ENCODE measurements at regions not wholly inside any gene's neighbourhood (a gene's known extent, or its start where the extent isn't known, plus 50 kb on each side); places are given as distances from the start of the nearest gene placed in this dataset.

DNA sequence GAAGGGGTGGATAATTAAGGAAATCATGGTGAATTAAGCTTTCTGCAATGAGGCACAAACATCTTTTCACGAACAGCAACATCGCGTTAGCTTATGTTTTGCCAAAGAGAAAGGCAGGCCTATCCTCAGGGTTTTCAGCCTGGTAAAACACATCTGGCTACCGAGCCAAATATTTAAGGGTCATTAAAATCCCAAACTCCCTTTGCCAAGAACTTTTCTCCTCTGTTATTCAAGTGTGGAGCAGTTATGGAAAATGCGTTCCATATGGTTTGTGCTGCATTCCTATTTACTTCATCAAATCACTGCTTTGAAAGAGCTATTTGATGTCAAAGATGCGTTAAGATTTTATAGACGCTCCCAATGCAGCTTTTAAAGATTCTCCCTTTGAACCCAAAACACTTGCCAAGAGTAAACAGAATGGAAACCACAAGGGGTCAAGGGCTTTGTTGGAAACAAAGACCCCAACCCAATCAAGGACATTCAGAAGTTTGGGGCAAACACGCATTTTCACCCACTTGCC is 308.3 kb upstream of the CDH5 start:
- Mint-ChIP-seq H3K27me3 (ENCODE audit: insufficient read depth) (peaks cover 21% of the 10 kb centered on the region; the same call in 1 of the 2 replicates), H3K4me3 (no peak overlapping the region), H3K36me3 (ENCODE audit: low read depth) (no peaks in the 10 kb centered on the region), H3K4me1 (ENCODE audit: low read depth) (peaks cover 11% of the 10 kb centered on the region; the same call in 1 of the 2 replicates), H3K27ac (no peak overlapping the region), H3K9me3 (no peaks in the 10 kb centered on the region)
- peak; percentile 65 for DNase-seq
- TF ChIP-seq, protein P1, sequence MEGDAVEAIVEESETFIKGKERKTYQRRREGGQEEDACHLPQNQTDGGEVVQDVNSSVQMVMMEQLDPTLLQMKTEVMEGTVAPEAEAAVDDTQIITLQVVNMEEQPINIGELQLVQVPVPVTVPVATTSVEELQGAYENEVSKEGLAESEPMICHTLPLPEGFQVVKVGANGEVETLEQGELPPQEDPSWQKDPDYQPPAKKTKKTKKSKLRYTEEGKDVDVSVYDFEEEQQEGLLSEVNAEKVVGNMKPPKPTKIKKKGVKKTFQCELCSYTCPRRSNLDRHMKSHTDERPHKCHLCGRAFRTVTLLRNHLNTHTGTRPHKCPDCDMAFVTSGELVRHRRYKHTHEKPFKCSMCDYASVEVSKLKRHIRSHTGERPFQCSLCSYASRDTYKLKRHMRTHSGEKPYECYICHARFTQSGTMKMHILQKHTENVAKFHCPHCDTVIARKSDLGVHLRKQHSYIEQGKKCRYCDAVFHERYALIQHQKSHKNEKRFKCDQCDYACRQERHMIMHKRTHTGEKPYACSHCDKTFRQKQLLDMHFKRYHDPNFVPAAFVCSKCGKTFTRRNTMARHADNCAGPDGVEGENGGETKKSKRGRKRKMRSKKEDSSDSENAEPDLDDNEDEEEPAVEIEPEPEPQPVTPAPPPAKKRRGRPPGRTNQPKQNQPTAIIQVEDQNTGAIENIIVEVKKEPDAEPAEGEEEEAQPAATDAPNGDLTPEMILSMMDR (IDR thresholded peaks at IDR 0.05), result no peak

DNA sequence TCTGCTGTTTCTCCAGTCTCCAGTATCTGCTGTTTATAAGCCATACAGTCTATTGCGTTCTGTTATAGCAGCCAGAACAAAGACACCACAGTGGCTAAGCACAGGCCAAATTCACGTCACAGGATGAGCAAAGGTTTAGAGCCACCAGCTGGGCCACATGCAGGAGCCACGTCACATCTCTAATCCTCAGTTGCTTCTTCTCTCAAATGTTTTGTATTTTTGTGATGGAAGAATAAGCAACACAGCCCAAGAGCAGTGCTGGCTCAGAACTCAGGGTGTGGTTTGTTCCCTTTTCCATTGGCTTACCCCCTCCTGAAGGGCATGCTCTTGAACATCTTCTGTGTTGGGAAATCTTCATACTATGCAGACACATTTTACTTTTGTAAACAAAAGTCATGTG is 309.4 kb upstream of the CDH5 start:
- Mint-ChIP-seq H3K27me3 (ENCODE audit: insufficient read depth) (peaks cover 21% of the 10 kb centered on the region; the same call in 1 of the 2 replicates), H3K9me3 (no peaks in the 10 kb centered on the region), H3K4me3 (no peak overlapping the region), H3K36me3 (ENCODE audit: low read depth) (no peaks in the 10 kb centered on the region), H3K27ac (no peak overlapping the region), H3K4me1 (ENCODE audit: low read depth) (peaks cover 11% of the 10 kb centered on the region; the same call in 1 of the 2 replicates)
- DNase-seq, result no peak
- TF ChIP-seq, protein P1 (IDR thresholded peaks at IDR 0.05), result no peak

DNA sequence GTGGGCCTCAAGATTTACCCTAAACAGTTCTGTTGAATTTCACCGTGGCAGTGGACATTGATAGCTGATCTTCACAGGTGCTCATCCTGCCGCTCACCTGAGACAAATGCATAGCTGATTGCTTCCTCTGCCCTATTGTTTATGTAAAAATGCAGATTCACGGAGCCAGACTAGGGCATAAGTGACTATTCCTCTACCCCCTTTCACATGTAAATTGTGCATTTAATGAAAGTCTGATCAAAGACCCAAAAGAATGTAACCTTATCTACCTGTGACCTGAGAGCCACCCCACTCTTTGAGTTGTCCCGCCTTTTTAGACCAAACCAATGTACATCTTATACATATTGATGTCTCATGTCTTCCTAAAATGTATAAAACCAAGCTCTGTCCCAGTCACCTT is 312.4 kb upstream of the CDH5 start:
- Mint-ChIP-seq H3K36me3 (ENCODE audit: low read depth) (no peaks in the 10 kb centered on the region), H3K27ac (no peak overlapping the region), H3K9me3 (no peaks in the 10 kb centered on the region), H3K4me3 (no peak overlapping the region), H3K27me3 (ENCODE audit: insufficient read depth) (peaks cover 10% of the 10 kb centered on the region; the same call in 1 of the 2 replicates), H3K4me1 (ENCODE audit: low read depth) (peaks cover 11% of the 10 kb centered on the region; the same call in 1 of the 2 replicates)
- TF ChIP-seq, protein P1 (IDR thresholded peaks at IDR 0.05), result no peak
- no peak for DNase-seq

DNA sequence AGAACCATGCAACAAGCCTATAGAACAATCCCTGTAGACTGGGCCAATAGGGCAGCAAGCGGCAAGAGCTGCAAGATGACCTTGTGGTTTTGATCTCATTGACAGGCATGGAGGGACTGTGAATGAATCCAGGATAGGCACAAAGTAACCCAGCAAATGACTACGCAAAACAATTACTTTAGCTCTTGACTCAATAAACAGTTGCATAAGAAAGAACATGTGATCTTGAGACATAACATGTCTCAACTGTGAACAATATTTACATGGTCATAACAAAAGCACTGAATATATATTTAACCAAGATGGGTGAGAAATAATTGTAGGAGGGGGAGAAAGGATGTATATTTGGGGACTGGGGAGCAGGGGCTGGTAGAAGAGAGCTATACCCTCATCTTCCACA is 313.7 kb upstream of the CDH5 start:
- peaks cover under 1% of the 10 kb centered on the region; the same call in 1 of the 2 replicates for H3K4me1 Mint-ChIP-seq (ENCODE audit: low read depth)
- no peaks in the 10 kb centered on the region for H3K36me3 Mint-ChIP-seq (ENCODE audit: low read depth)
- H3K9me3 Mint-ChIP-seq, result no peaks in the 10 kb centered on the region
- TF ChIP-seq, protein P1 (IDR thresholded peaks at IDR 0.05), result no peak
- H3K27ac Mint-ChIP-seq, result no peak overlapping the region
- H3K4me3 Mint-ChIP-seq, result no peak overlapping the region
- H3K27me3 Mint-ChIP-seq (ENCODE audit: insufficient read depth), result peaks cover 10% of the 10 kb centered on the region; the same call in 1 of the 2 replicates
- no peak for DNase-seq

DNA sequence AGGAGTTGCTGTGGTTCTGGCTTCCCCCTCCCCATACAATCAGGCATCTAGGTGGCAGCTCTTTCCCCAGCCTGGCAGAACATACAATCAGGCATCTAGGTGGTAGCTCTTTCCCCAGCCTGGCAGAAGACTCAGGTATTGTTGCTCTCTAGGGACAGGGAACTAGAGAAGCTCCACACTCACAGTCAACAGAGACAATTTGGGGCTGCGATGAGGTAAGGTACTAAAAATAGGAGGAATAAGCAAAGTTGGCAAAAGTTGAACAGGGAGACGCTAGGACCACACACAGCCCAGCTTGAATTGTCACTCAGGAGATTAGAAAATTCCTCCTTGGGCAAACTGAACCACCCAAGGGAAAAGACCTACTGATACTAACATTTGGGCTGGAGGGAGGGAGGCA is 315.5 kb upstream of the CDH5 start:
- H3K27me3 Mint-ChIP-seq (ENCODE audit: insufficient read depth), result peaks cover 8% of the 10 kb centered on the region; the same call in 1 of the 2 replicates
- TF ChIP-seq, protein P1 (IDR thresholded peaks at IDR 0.05), result no peak
- no peak for DNase-seq
- no peaks in the 10 kb centered on the region for H3K36me3 Mint-ChIP-seq (ENCODE audit: low read depth)
- no peaks in the 10 kb centered on the region for H3K9me3 Mint-ChIP-seq
- no peaks in the 10 kb centered on the region for H3K4me1 Mint-ChIP-seq (ENCODE audit: low read depth)
- H3K27ac Mint-ChIP-seq, result no peak overlapping the region
- no peak overlapping the region for H3K4me3 Mint-ChIP-seq
